PFSK-1 (cell line): ENCODE measurements at regions not wholly inside any gene's neighbourhood (a gene's known extent, or its start where the extent isn't known, plus 50 kb on each side); places are given as distances from the start of the nearest gene placed in this dataset.
A peak's percentile ranks its signal among the peaks of the same experiment; 100 is the strongest.

Experiments
- FOXP2 ChIP-seq: optimal IDR thresholded peaks from 2 replicates; pipeline ENCODE3; 2011; ENCODE audit warnings: borderline replicate concordance, control low read depth, inconsistent platforms; ENCODE audit not compliant: insufficient read depth; ENCODE audit errors: extremely low read length, extremely low read depth
- POLR2AphosphoS5 ChIP-seq: IDR thresholded peaks from 2 replicates; pipeline ENCODE4 v1.6.1; 2012; ENCODE audit warnings: low read depth, mild to moderate bottlenecking, control low read depth, low read length, moderate library complexity
- SIN3A ChIP-seq: IDR thresholded peaks from 2 replicates; pipeline ENCODE4 v1.6.1; 2012; ENCODE audit warnings: mild to moderate bottlenecking, low read length, moderate library complexity, borderline replicate concordance; ENCODE audit not compliant: insufficient read depth

DNA sequence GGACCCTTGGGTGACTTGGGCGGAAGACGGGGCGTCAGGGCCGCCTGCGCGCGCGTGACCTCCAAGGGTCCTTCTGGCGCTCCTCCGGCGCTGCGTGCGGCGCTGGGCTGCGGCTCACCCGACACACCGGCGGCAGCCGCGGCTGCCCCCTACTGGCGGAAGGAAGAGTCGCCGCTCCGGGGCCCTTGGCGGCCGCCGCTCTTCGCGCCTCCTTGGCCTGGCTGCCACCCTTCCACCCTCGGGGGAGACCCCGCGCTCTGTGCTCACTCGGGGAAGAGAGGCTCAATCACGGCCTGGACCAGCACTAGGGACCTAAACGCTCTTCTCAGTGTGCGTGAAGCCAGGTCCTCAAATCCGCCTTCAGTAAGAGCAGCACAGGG, 89.7 kb downstream of the DMRTA2 start:
- TF ChIP-seq SIN3A (no peak), FOXP2 (peak; percentile 24), POLR2AphosphoS5 (no peak)
